ENCODE measurements at regions not wholly inside any gene's neighbourhood (a gene's known extent, or its start where the extent isn't known, plus 50 kb on each side); places are given as distances from the start of the nearest gene placed in this dataset.
"Not testable (repeated sequence)": the region's sequence is repeated elsewhere in the genome, so short reads cannot be mapped to it uniquely, and the experiment has no call there.

DNA sequence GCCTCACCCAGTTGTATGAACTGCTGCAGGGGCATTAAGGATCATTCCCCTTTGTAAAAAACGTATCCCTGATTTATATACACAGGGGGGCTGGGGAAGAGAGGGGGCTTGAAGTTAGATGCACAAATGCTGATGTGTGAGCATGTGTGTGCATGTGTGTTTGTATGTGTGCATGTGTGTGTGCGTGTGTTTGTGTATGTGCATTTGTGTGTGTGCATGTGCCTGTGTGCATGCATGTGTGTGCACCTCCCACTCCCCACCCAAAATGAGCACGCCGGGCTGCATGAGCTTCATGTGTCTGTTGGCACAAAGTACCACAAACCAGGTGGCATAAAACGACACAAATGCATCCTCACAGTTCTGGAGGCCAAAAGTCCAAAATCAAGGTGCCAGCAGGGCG is 1315.2 kb downstream of the TBC1D22A start:
- no peak for DNase-seq

DNA sequence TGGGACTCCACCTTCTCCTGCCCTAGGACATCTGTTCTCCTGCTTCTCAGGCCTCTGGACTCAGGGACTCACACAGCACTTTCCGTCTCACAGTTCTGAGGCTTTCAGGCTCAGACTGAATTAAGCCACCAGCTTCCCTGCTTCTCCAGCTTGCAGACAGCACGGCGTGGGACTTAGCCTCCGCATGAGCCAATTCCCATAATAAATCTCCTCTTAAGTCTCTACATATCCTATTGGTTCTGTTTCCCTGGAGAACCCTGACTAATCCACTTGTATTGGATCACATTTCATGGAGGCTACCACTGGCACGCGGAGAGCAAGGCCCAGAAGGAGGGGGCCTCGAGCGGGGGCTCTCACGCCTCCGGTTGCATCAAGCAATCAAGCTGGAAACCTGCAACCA is 1313.6 kb downstream of the TBC1D22A start:
- DNase-seq: no peak

DNA sequence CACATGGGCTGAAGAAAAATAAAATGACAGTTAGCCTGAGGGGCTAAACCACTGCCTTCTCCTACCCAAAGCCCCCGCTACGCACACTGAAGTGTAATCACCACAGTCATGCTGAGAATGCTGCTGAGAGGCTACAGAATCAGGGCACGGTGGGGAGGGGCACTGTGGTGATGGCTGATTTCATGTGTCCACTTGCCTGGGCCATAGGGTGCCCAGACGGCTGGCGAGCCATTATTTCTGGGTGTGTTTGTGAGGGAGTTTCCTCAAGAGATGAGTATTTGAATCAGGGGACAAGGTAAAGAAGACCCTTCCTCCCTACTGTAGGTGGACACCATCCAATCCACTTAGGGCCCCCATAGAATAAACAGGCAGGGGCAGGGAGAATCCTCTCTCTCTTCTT is 1313.2 kb downstream of the TBC1D22A start:
- no peak for DNase-seq

DNA sequence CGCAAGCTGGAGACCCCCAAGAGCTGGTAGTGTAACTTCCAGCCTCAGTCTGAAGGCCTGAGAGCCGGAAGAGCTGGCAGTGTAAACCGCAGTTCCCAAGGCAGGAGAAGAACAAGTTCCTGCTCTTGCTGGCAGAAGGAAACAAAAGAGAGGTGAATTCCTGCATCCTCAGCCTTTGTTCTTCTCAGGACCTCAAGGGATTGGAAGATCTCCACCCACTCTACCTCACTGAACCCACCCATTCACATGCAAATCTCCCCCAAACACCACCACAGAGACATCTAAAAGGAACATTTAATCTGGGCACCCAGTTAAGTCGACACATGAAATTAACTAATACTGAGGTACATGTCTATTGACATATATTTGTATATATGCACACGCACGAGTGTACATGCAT is 1310.3 kb downstream of the TBC1D22A start:
- no peak for DNase-seq

DNA sequence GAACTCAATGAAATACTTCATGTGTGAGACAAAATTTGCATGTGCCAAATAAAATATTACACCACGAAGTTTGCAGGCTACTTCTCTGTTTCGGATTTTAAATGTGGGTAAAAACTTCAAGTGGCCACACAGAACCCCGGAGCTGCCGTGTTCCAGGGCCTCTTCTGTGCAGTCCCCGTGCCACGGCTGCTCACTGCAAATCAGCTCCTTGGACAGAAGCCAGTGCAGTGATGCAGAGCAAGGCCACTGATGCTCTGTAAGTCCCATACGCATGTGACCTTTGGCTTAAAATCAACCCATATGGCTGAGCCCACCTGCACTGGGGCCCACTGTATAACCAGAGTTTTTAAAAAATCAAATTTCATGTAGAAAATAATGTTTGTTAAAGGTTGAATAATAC is 1309.4 kb downstream of the TBC1D22A start:
- DNase-seq: no peak

DNA sequence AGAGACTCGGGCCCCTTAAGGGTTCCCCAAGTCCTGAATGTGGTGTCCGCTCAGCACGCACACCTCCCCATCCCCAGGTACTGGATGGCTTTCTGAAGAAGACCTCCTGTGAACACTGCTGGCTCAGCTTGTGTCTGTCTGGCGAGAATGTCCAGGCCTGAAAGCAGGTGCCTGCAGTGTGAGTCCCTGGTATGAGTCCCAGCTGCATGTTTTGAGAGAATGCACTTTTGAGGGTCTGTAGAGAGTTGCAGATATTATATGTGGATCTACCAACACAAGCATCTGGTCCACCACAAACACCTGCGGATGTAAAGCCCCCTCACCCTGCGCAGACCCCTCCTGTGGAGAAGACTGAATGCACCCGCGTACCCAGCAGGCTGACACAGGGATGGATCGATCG is 1308.9 kb downstream of the TBC1D22A start:
- no peak for DNase-seq

DNA sequence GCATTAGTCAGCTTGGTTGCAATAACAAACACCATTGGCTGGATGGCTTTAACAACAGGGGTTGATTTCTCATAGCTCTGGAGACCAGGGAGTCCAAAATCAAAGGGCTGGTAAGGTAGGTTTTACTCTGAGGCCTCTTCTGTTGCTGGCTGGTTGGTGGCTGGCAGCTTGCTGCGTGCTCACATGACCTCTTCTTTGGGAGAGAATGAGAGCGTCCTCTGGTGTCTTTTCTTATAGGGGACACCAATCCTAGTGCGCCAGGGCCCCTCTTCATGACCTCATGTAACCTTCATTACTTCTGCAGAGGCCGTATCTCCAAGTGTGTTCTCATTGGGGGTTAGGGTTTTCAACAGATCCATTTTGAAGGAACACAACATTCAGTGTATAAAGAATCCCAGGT is 1308.3 kb downstream of the TBC1D22A start:
- no peak for DNase-seq

DNA sequence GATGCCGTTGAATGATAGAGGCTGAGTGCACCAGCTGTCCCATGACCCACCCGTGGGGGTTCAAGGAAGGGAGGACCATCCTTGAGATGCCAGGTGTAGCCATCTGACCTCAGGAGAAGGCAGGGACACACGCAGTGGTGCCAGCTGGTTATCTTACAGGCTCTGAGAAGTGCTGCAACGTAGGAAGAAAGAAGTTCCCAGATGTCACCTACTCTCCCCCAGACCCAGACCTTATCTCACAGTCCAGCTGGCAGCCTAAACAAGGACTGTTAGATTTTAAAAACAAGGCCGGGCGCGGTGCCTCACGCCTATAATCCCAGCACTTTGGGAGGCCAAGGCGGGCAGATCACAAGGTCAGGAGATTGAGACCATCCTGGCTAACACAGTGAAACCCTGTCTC is 1307.6 kb downstream of the TBC1D22A start:
- no peak for DNase-seq

DNA sequence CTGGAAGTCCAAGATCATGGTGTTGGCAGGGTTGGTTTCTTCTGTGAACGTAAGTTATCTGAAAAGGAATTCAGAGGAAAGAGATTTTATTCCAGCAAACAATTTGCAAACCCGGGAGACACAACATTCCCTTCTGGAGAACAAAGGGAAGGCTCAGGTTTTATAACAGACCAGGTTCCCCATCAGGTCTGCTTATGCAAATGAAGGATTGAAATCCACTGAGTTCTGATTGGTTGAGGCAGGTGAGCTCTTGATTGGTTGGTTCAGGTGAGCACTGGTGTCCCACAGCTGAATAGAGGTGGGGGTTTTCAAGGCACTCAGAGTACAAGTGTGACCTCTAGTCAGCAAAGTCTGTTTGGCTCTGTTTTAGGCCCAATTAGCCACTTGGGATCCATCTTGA is 1306.8 kb downstream of the TBC1D22A start:
- DNase-seq: no peak

DNA sequence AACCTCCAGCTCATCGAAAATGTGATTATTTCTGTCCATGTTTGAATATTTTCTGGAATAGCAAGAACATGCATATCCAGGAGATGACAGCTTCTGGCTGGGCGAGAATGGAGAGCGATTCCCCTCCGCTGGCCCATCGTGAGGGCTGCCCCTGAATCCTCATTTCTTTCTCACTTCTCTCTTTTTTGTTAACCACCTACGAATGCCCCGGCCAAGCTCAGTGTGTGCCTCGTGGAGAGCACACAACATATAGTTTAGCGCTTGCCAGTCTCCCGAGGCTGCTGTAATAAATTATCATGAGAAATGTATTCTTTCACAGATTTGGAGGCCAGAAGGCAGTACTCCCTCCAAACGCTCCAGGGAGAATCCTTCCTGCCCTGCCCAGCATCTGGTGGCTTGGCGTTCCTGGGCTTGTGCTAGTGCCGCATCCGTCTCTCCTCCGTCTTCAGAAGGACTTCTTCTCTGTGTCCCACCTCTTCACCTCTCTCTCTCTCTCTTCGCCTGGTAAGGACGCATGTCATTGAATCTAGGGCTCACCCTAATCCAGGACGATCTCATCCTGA is 1306.0 kb downstream of the TBC1D22A start:
- DNase-seq: no peak

DNA sequence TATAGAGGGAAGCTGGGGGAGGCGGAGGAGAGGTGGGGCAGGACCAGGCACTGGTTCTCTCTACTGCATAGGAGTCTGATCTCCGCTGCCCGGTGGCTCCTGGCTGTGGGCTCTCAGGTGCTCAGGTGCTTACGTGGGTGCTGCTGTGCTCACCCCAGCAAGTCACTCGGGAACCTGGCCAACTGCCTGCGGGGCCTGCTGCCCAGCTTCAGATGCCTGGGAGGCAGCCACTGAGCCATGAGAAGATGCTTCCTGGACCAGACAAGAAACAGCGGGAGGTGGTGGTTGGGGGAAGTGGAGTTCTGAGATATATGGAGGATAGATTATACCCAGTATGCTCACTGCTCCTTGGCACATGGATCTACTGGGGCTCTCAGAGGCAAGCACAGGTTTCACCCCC is 1303.4 kb downstream of the TBC1D22A start:
- no peak for DNase-seq

DNA sequence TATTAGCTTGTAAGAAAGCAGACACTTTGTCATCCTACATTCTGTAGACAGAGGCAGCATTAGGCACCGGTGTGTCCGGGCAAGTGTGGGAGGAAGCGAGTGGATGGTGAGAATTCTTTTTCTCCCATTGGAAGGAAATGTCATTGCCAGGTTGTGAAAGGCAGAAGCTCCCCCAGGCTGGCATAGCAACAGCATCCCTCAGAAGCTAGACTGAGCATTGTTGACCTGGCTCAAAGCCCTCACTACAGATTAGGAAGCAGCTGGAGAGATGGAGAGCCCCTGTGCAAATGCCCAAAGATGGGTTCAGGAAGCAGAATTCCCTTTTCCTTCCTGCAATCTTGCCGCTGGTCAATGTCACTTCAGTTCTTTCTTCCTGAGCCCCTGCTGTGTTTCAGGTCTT is 1299.3 kb downstream of the TBC1D22A start:
- DNase-seq: no peak

DNA sequence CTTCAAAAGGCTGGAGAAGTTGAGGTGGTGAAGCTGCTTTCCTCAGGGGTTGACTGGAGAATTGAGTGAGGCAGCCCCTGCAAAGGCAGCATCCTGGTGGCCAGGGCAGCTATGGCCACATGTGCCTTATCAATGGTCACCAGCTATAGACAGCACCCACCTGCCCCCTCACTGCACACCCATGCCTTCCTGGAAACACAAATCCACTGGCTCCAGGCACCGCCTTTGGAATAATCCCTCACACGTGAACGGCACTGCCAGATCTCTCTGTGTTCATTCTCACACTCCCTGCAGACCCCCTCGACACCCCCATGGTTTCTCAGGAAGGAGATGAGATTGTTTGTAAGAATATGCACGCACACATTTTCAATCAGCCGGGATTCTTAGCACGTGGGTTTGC is 1297.8 kb downstream of the TBC1D22A start:
- DNase-seq: no peak

DNA sequence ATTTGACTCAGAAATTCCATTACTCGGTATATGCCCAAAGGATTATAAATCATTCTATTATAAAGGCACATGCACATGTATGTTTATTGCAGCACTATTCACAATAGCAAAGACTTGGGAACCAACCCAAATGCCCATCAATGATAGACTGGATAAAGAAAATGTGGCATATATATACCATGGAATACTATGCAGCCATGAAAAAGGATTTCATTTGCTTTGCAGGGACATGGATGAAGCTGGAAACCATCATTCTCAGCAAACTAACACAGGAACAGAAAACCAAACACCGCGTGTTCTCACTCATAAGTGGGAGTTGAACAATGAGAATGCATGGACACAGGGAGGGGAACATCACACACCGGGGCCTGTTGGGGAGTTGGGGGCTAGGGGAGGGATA is 1297.1 kb downstream of the TBC1D22A start:
- not testable (repeated sequence) for DNase-seq

DNA sequence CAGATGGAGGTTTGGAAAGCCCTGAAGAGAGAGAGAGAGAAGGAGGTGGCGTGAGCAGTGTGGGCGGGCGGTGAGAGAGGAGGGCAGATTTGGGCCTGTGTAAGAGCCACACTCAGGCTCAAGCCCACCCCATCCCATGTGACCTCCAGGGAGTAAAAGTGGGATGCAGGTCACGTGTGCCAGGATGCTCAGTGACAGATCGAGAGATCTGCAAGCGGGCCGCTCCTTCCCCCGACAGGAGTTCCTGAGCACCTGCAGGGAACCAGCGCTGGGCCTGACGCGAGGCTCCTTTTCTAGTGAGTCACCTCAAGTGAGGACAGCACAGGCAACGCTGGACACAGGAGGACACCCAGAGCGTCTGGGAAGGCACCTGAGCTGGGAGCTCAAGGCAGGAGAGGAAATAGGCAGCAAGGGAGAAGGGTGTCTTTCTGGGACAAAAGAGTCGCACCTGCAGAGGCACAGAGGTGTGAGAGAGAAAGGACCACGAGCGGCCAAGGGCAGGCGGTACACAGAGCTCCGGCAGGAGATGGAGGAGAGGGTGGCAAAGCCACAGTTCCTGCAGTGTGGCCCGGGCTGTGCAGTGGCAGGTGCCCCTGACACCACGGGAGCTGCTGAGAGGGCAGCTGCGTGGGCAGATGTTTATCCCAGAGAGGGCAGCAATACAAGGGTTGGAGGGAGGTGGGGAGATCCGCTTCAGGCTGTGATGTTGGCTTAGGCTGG is 1294.8 kb downstream of the TBC1D22A start:
- DNase-seq: no peak

DNA sequence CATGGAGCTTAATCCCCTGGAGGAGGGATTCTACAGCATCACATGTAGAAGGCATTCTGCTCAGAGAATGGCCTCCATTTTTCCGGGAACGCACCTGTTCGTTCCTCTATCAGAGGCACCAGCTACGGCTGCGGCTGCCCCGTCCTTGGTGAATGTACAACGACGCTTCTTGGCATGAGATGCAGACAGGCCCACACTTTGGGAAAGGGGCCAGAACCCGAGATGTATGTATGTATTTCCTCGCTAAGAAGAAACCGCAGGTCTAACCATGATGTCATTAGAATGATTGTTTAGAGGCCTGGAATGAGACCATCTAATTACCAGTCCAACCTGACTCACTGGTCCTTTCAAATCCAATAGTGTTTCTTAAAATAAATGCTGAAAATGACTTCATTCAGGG is 1293.4 kb downstream of the TBC1D22A start:
- no peak for DNase-seq

DNA sequence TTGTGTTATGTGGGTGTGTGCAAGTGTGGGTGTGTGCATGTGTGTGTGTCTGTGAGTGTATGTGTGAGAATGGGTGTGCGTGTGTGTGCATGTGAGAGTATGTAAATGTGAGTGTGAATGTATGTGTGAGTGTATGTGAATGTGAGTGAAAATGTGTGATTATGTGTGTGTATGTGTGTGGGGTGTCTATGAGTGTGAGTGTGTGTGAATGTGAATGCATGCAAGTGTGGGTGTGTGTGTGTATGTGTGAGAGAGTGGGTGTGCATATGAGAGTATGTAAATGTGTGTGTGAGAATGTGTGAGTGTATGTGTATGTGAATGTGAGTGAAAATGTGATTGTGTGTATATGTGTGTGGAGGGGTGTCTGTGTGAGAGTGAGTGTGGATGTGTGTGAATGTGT is 1292.7 kb downstream of the TBC1D22A start:
- no peak for DNase-seq

DNA sequence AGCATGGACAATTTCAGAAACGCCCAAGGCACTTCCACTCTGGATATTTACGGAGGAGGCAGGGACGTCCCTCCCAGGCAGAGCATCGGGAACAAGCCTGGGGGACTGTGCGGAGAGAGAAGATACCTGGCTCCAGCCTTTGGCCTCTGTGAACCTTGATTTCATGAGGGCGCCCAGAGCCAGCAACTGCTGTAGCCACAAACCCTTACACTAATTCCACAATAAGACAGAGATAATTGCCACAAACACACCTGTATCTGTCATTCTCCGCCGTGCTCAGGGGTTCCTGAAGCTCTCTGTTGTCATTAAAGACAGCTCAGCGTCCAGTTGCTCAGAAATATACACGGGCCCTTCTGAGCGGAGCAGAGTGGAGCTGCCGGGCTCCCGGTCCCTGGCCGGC is 1292.1 kb downstream of the TBC1D22A start:
- DNase-seq: no peak

DNA sequence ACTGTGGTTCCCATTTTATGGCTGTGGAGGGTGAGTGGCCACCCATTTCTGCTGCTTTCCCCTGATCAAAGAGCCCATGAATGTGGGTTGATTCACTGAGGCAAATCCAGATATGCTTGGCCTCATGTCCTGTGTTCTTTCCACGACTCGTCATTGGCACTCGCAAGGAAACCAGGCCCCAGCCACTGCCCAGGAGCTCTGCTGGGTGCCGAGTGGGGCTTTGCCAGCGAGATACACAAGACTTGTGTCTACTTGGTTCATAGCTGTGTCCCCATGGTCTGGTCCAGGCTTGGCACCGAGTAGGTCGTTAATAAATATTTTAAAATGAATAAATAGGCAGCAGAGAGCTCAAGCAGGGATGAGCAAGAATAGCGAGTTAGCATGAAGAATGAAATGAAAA is 1291.5 kb downstream of the TBC1D22A start:
- DNase-seq: no peak

DNA sequence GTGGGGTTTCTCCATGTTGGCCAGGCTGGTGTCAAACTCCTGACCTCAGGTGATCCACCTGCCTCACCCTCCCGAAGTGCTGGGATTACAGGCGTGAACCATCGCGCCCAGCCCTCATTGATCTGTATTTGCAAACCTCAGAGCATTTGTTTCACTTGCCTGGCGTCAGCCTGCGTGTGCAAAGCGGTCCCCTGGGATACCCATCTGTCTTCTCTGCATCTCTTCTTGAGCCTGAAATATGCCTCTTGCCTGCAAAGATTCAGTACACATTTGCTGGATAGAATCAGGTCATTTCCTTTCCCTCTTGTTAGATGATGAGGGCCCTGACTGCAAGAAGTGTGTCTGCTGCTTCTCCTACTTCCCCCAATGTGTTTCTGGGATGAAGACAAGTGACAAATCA is 1291.0 kb downstream of the TBC1D22A start:
- no peak for DNase-seq

DNA sequence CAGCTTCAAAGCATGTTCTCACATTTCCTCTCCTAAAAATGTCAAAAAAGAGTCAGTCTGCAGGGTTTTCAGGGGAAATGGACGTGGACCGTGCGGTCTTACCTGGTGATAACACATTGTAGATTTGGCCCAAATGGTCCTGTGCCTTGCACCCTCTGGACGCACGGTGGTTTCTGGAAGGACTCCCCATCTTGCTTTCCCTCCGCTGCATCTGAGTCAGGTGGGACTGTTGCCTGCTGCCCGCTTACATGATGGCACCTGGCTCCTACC is 1290.1 kb downstream of the TBC1D22A start:
- DNase-seq: no peak

DNA sequence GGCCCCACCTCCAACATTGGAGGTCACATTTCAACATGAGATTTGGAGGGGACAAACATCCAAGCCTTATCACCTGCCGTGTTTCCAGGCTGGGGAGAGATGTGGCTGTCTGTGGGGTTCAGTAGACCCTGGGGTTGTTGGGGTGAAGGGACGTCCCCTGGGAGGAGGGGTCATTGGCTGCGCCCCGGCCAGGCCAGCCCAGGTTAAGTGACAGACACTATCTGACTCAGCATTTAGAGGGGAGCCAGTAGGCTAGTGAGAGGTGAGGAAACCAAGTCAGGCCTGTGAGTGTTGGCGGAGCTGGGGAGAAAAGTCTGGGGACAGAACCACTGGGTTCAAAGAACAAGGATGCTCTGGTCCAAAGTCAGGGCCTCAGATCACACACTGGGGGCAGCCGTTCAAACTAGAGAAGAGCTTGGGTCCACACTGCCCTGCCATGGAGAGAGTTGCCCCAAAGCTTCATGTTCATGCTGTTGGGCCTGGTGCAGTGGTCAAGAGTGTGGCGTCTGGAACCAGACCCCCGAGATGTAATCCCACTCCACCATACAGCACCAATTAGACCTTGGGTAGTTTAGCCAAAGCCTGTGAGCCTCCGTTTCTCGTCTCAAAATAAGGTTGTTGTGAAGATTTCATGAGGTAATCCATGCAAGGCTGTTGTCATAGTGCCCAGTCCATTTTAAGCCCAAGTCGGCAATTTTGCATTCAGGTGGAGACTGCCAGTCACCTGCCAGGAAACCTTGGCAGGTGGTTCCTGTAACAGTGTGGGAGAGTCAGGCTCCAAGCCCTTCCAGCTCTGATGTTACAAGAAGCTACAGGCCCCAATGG is 1289.6 kb downstream of the TBC1D22A start:
- no peak for DNase-seq

DNA sequence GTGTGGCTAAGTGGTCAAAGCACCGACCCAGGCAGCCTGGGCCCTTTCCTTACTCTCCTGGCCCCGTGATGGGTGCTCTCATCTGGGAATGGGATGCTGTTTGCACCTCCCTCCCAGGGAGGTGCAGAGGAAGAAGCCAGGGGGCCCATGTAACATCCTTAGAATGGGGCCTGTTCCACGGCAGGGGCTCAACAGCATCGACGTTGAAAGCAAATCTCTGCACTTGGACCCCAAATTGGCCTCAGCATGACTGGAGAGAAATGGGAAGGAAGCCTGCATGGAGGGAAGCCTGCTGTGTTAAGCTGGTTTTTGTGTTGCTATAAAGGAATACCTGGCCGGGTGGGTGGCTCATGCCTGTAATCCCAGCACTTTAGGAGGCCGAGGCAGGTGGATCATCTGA is 1288.4 kb downstream of the TBC1D22A start:
- DNase-seq: no peak

DNA sequence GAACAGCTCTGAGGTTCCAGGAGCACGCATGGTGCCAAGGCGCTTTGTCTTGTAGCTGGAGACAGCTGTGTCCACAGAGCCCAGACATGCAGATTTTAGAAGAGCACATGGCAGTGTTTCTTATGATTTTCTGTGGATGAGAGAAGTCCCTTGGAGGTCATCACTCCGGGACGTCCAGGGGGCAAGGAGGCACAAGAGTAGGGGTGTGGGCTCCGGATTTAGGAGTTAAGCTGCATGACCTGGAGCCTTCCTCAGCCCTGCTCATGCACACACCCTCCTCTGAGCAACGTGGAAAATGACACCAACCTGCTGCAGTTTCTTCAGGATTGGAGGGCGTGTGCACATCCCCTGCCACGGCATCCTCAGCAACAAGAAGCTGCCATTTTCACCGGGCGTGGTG is 1286.7 kb downstream of the TBC1D22A start:
- no peak for DNase-seq
